Ovary (tissue), 7 donors: ENCODE measurements at regions not wholly inside any gene's neighbourhood (a gene's known extent, or its start where the extent isn't known, plus 50 kb on each side); places are given as distances from the start of the nearest gene placed in this dataset.

Experiments
- DNase-seq, 5 donors: peaks; one replicate each; pipeline ENCODE4 v3.0.0-alpha.2; 2019 to 2020
- H3K27ac ChIP-seq, 2 donors: fragments of 200-600 bp; one replicate each; pipeline versions ENCODE4 v1.5.1 to v1.8.0; 2019 to 2022
- H3K27me3 ChIP-seq: fragments of 200-600 bp; one replicate; pipeline ENCODE4 v1.8.0; 2022
- H3K36me3 ChIP-seq: fragments of 200-600 bp; sonication (generic); one replicate; pipeline ENCODE4 v1.5.1; 2019
- H3K4me1 ChIP-seq: one replicate; pipeline ENCODE4 v1.8.1; 2013; ENCODE audit warnings: mild to moderate bottlenecking, moderate library complexity; ENCODE audit not compliant: insufficient read depth
- H3K4me3 ChIP-seq: fragments of 200-600 bp; sonication (generic); one replicate; pipeline ENCODE4 v1.5.1; 2017
- H3K9me3 ChIP-seq, 2 donors: fragments of 200-600 bp in 1 of 2; sonication (generic) in 1 of 2; one replicate each; pipeline versions ENCODE4 v1.5.1 to v1.8.1; 2013 to 2019; ENCODE audit warnings: mild to moderate bottlenecking in 1 of 2, moderate library complexity in 1 of 2
- EP300 ChIP-seq: sonication (generic); formaldehyde crosslinking; IDR thresholded peaks from one replicate; pipeline ENCODE4 v1.6.1; 2017; ENCODE audit warnings: antibody characterized with exemption
- POLR2A ChIP-seq: fragments of 450-650 bp; IDR thresholded peaks from one replicate; pipeline ENCODE4 v1.6.1; 2017; ENCODE audit warnings: antibody characterized with exemption, mild to moderate bottlenecking, moderate library complexity
- WGBS, 3 donors: extraction: QIAGEN DNeasy Blood & Tissue Kit in 1 of 3; methylation state at CpG; one replicate each; pipeline versions ENCODE4 v1.1.5 to v1.1.7; 2013 to 2017; 5-methylcytosine and 5-hydroxymethylcytosine counted together
- intact Hi-C, 4 donors: fragments of 100-400 bp; cut with DNase I; formaldehyde crosslinking; loops; one replicate each; pipeline versions ENCODE4 v1.11.0 to v1.15.1; 2022 to 2023
- TF ChIP-seq, protein P1 (sequence below), 3 donors: fragments of 450-650 bp in 2 of 3; fragments of 200-600 bp in 1 of 3; IDR thresholded peaks; one replicate each; pipeline versions ENCODE4 v1.5.1 to v1.8.0; 2016 to 2022; ENCODE audit warnings: antibody characterized with exemption in 3 of 3, mild to moderate bottlenecking in 1 of 3
- donor health status: DM: no; HTN: no; CAD: no; lungs with moderate emphysema.
- donor health status: DM: no; HTN: no; CAD: no.
- donor health status: Bipolar disorder and iron deficiency.
- donor health status: DM: no; HTN: no; CAD: no.
- donor health status: DM: yes; HTN: yes; CAD: no.

DNA sequence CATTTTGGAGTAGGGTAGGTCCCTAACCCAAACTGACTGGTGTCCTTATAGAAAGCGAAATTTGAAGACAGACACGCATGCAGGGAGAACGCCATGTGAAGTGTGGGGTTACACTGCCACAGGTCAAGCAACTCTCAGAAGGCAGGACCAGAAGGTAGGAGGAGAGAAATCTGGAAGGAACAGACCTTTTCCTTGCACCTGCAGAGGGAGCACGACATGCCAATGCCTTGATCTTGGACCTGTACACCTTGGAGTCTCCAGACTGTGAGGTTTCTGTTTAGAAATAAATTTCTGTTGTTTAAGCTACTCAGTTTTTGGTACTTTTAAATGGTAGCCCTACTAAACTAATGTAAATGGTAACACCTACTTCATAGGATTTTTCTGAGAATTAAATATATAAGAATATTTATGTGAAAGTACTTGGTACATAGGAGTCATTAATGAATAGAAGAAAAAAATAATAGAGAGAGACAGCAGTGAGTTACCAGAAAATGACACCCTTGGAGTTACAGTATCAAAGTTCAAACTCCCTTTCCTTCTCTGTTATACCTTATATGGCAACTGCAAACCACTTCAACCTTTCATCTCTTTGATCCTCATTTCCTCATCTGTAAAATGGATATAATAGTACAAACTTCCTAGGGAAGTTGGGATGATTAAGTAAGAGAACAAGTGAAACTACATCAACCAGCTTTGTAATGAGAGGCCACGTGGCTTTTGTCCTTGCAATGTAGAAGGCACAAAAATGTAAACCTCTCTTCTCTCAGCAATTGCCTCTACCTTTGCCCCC, 184.9 kb upstream of the PARD3B start:
- Histone ChIP-seq H3K27ac (no peak overlapping the region), H3K9me3 (no peaks in the 10 kb centered on the region), H3K27me3 (no peaks in the 10 kb centered on the region), H3K36me3 (no peaks in the 10 kb centered on the region), H3K4me1 (no peaks in the 10 kb centered on the region), H3K4me3 (no peak overlapping the region)
- 86 to 93% (median 89%) methylated on average over 5 of the region's 5 CpGs for WGBS, 3 donors
- intact Hi-C loops: no loop called here
- no peak for DNase-seq
- TF ChIP-seq POLR2A (no peak), EP300 (no peak)
- TF ChIP-seq, protein P1, sequence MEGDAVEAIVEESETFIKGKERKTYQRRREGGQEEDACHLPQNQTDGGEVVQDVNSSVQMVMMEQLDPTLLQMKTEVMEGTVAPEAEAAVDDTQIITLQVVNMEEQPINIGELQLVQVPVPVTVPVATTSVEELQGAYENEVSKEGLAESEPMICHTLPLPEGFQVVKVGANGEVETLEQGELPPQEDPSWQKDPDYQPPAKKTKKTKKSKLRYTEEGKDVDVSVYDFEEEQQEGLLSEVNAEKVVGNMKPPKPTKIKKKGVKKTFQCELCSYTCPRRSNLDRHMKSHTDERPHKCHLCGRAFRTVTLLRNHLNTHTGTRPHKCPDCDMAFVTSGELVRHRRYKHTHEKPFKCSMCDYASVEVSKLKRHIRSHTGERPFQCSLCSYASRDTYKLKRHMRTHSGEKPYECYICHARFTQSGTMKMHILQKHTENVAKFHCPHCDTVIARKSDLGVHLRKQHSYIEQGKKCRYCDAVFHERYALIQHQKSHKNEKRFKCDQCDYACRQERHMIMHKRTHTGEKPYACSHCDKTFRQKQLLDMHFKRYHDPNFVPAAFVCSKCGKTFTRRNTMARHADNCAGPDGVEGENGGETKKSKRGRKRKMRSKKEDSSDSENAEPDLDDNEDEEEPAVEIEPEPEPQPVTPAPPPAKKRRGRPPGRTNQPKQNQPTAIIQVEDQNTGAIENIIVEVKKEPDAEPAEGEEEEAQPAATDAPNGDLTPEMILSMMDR (IDR thresholded peaks at IDR 0.05): no peak

DNA sequence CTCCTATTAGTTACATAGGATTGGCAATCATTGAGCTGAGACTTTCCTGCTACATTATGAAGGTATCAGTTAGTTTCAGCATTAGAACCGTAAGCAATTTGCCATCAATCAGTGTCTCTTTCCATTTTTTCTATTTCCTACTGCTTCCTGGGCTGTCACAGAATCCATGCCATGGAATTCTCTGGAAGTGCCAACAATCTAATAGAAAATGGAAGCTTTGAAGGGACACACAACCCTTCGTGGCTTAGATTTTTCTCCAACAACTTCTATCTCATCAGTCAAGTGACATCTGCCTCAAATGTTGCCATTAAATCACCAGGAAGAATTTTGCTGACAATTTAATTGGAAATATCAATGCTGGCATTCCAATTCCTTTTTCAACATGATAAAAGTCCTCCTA, 183.5 kb upstream of the PARD3B start:
- no peak for DNase-seq
- Histone ChIP-seq H3K4me1 (no peaks in the 10 kb centered on the region), H3K4me3 (no peak overlapping the region), H3K27me3 (no peaks in the 10 kb centered on the region), H3K27ac (no peak overlapping the region), H3K9me3 (no peaks in the 10 kb centered on the region), H3K36me3 (no peaks in the 10 kb centered on the region)
- TF ChIP-seq, protein P1 (IDR thresholded peaks at IDR 0.05): no peak
- TF ChIP-seq EP300 (no peak), POLR2A (no peak)
- 92 to 96% (median 96%) methylated on average over 2 of the region's 2 CpGs for WGBS, 3 donors
- intact Hi-C loops: no loop called here

DNA sequence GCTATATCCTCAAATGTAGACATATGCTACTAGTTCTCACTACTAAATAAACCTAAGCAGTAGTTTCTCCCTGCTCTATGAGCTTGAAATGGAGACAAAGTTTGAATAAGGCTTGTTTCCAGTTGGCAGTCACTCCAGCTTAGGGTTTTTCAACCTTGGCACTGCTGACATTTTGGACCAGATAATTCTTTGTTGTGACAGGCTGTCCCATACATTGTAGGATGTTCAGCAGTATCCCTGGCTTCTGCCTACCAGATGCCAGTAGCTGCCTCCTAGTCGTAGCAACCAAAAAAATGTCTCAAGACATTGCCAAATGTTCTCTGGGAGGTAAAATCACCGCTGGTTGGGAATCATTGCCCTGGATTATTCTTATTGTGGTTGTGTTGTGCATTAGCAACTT, 182.7 kb upstream of the PARD3B start:
- no peaks in the 10 kb centered on the region for H3K9me3 ChIP-seq
- no peak for DNase-seq
- H3K36me3 ChIP-seq: no peaks in the 10 kb centered on the region
- intact Hi-C loops: no loop called here
- 75 to 82% (median 76%) methylated on average over 2 of the region's 2 CpGs for WGBS, 3 donors
- H3K27ac ChIP-seq: no peak overlapping the region
- H3K27me3 ChIP-seq: no peaks in the 10 kb centered on the region
- H3K4me1 ChIP-seq: no peaks in the 10 kb centered on the region
- TF ChIP-seq EP300 (no peak), POLR2A (no peak)
- TF ChIP-seq, protein P1 (IDR thresholded peaks at IDR 0.05): no peak
- no peak overlapping the region for H3K4me3 ChIP-seq

DNA sequence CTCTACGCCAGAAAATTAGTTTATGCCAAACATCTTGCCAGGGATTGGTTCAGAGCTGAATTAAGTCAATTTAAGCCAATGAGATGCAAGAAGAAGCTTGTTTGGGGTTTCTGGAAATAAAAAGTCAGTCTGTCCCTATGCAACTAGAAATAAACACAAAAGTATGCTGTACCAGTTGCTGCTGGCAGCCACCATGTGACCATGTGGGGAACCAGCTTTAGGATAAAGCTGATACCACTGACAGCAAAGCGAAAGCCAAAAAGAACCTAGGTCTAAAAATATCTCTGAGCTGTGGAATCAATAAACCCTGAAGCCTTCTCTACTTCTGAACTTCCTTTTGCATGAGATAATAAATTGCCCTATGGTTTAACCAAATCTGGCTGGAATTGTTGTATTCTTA, 181.8 kb upstream of the PARD3B start:
- 94 to 96% (median 95%) methylated on average over 2 of the region's 2 CpGs for WGBS, 3 donors
- Histone ChIP-seq H3K36me3 (no peaks in the 10 kb centered on the region), H3K27ac (no peak overlapping the region), H3K9me3 (no peaks in the 10 kb centered on the region), H3K4me3 (no peak overlapping the region), H3K27me3 (no peaks in the 10 kb centered on the region), H3K4me1 (no peaks in the 10 kb centered on the region)
- intact Hi-C loops: no loop called here
- TF ChIP-seq POLR2A: no peak
- no peak for TF ChIP-seq EP300
- TF ChIP-seq, protein P1 (IDR thresholded peaks at IDR 0.05): no peak
- no peak for DNase-seq
